ENCODE measurements at regions not wholly inside any gene's neighbourhood (a gene's known extent, or its start where the extent isn't known, plus 50 kb on each side); places are given as distances from the start of the nearest gene placed in this dataset.
A peak's percentile ranks its signal among the peaks of the same experiment; 100 is the strongest.

DNA sequence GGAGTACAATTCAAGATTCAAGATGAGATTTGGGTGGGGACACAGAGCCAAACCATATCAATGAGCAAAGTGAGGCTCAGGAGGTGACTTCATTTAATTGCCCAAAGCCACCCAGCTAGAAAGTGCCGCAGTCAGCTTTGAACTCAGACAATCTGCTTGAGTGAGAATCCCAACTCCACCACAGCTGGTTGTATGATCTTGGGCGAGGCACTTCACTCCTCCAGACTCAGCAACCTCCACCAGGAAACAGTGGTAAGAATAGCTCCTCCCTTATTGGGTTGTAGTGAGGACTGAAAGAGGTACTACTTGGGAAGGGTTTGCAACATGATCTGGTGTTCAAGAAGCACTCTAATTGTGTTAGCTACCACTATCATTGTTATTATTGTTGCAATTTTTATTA, 129.2 kb upstream of the RFLNA start:
- H3K9me3 Mint-ChIP-seq = peaks cover 9% of the 10 kb centered on the region
- H3K27ac Mint-ChIP-seq = no peak overlapping the region
- peaks cover 3% of the 10 kb centered on the region for H3K4me1 Mint-ChIP-seq
- peaks cover 19% of the 10 kb centered on the region for H3K36me3 Mint-ChIP-seq (ENCODE audit: low read depth)
- H3K27me3 Mint-ChIP-seq (ENCODE audit: low read depth) = no peaks in the 10 kb centered on the region
- no peak overlapping the region for H3K4me3 Mint-ChIP-seq
- TF ChIP-seq, protein P1, sequence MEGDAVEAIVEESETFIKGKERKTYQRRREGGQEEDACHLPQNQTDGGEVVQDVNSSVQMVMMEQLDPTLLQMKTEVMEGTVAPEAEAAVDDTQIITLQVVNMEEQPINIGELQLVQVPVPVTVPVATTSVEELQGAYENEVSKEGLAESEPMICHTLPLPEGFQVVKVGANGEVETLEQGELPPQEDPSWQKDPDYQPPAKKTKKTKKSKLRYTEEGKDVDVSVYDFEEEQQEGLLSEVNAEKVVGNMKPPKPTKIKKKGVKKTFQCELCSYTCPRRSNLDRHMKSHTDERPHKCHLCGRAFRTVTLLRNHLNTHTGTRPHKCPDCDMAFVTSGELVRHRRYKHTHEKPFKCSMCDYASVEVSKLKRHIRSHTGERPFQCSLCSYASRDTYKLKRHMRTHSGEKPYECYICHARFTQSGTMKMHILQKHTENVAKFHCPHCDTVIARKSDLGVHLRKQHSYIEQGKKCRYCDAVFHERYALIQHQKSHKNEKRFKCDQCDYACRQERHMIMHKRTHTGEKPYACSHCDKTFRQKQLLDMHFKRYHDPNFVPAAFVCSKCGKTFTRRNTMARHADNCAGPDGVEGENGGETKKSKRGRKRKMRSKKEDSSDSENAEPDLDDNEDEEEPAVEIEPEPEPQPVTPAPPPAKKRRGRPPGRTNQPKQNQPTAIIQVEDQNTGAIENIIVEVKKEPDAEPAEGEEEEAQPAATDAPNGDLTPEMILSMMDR (IDR thresholded peaks at IDR 0.05; ENCODE audit: unreplicated experiment in 3 of 3) = no peak

- Mint-ChIP-seq H3K27me3 (ENCODE audit: low read depth) (no peaks in the 10 kb centered on the region), H3K4me3 (no peak overlapping the region), H3K36me3 (ENCODE audit: low read depth) (peaks cover 16% of the 10 kb centered on the region), H3K9me3 (peaks cover 9% of the 10 kb centered on the region), H3K4me1 (peaks cover 8% of the 10 kb centered on the region), H3K27ac (no peak overlapping the region)
- TF ChIP-seq, protein P1 (IDR thresholded peaks at IDR 0.05; ENCODE audit: unreplicated experiment in 3 of 3) = no peak
Observed at GRCh38 chr12:124167141-124167540, 127.8 kb upstream of the RFLNA start.

DNA sequence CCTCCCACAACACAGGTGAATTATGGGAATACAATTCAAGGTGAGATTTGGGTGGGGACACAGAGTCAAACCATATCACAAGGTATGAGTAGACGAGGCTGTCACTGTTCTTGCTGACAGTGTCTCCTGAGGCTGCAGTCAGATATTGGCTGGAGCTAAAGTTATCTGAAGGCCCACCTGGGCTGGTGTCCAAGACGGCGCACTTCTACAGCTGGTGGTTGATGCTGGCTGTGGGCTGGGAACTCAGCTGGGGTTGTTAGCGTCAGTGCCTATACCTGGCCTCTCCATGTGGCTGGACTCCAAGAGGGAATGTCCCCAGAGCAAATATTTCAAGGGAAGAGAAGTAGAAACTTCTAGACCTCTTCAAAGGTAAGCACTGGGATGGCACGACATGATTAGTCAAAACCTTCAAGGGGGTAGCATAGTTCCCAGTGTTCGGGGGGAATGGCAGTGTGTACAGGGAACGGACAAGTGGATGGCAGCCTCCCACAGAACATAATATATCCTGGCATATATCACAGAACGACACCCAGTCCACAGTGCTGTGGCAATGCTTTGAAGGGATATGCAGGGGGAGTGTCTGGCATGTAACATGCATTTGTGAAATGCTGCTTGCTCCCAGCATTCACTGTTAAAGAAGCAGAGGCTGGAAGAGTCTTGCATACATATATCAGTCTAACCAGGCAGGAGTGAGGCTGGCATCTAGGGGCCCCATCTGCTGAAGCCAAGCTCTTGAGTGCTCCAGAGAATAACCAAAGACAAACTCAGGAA, 126.7 kb upstream of the RFLNA start:
- TF ChIP-seq, protein P1 (IDR thresholded peaks at IDR 0.05; ENCODE audit: unreplicated experiment in 3 of 3) = no peak
- Mint-ChIP-seq H3K4me1 (peaks cover 8% of the 10 kb centered on the region), H3K4me3 (no peak overlapping the region), H3K27me3 (ENCODE audit: low read depth) (no peaks in the 10 kb centered on the region), H3K27ac (peak overlapping the region in 1 of 3 experiments; percentile 5), H3K9me3 (peaks cover 9% of the 10 kb centered on the region), H3K36me3 (ENCODE audit: low read depth) (peaks cover 10% of the 10 kb centered on the region)

- H3K27ac Mint-ChIP-seq = no peak overlapping the region
- H3K4me1 Mint-ChIP-seq = peaks cover 22% of the 10 kb centered on the region
- peaks cover 10% of the 10 kb centered on the region for H3K36me3 Mint-ChIP-seq (ENCODE audit: low read depth)
- TF ChIP-seq, protein P1 (IDR thresholded peaks at IDR 0.05; ENCODE audit: unreplicated experiment in 3 of 3) = no peak
- H3K9me3 Mint-ChIP-seq = peaks cover 9% of the 10 kb centered on the region
- H3K27me3 Mint-ChIP-seq (ENCODE audit: low read depth) = no peaks in the 10 kb centered on the region
- no peak overlapping the region for H3K4me3 Mint-ChIP-seq
Observed at GRCh38 chr12:124169577-124170284, 125.2 kb upstream of the RFLNA start.

DNA sequence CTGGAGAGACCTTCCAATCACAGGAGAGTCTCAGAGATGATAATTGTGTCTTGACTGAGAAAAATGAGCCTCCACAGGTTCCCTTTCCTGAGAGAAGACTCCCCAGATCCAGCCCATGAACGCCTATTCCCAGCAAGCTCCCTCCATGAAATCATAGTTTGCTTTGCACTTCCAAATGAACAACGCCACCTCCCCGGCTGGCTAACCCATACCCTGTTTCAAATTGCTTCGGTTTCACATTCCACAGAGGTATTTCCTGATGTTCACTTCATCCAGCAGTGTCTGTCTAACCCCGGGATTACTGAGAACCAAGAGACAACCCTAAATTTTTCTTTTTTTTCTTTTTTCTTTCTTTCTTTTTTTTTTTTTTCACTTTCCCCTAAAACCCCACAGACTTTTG, 124.1 kb upstream of the RFLNA start:
- peaks cover 3% of the 10 kb centered on the region for H3K36me3 Mint-ChIP-seq (ENCODE audit: low read depth)
- H3K9me3 Mint-ChIP-seq = peaks cover 2% of the 10 kb centered on the region
- H3K4me3 Mint-ChIP-seq = no peak overlapping the region

More for the DNA sequence above, 124.1 kb upstream of the RFLNA start:
- no peaks in the 10 kb centered on the region for H3K27me3 Mint-ChIP-seq (ENCODE audit: low read depth)
- TF ChIP-seq, protein P1 (IDR thresholded peaks at IDR 0.05; ENCODE audit: unreplicated experiment in 3 of 3) = no peak
- H3K4me1 Mint-ChIP-seq = peaks cover 32% of the 10 kb centered on the region
- peak overlapping the region in 2 of 3 experiments; percentile 15 to 43 for H3K27ac Mint-ChIP-seq
